ENCODE measurements at regions not wholly inside any gene's neighbourhood (a gene's known extent, or its start where the extent isn't known, plus 50 kb on each side); places are given as distances from the start of the nearest gene placed in this dataset.
"Not testable (repeated sequence)": the region's sequence is repeated elsewhere in the genome, so short reads cannot be mapped to it uniquely, and the experiment has no call there.

DNA sequence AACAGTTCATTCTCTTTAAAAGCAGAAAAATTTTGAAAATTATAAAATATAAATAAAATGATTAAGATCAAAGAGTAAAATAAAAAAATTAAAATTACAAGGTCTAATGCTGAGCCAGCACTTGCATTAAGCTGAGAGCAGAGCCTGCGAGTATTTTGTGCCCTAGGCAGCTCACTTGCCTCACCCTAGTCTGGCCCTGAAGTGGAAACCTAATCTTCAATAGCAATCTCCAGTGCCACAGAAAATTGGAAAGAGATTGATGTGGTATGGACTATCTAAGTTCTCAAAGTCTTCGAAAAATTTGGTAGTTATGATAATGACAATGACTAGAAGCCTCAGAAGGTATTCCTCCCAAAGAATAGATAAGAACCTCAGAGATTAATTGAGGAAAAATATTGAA is 459.4 kb upstream of the CBLB start:
- DNase-seq, result no peak

DNA sequence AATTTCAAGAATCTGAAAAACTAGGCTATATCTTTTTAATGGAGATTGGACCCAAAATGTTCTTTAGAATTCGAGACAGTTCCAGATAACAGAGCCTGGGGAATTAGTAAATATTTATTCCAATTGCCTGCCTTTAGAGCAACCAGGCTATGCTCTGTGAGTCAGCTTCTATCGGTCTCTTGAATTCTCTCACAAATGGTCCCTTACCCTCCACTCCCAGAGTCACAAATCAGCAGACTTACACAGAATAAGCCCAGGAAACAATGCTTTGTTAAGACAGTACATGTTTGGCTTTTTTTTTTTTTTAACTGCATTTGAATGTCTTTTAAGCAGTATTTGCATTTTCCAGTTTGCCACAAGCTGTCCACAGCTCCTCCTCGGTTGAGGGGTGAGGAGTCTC is 460.7 kb upstream of the CBLB start:
- no peak for DNase-seq

DNA sequence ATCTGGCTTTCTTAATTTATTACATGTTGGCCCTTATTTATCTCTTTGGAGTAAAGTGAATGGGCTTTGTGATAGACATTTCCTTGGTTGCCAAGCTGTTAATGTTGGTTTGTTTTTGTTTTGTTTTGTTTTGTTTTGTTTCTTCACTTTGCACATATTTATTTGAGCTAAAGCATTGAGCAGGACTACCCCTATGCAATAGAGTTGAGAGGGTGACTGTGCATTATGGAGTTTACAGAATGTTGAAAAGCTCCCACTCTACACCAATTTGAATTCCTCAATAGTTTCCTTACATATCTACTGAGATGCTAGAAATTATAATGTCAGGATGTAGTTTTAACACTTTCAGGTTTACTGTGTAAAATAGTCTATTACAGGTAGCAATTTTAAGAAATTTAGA is 462.8 kb upstream of the CBLB start:
- DNase-seq, result no peak

GRCh38 chr3:106332129-106332528 is 463.3 kb upstream of the CBLB start:
- DNase-seq, result no peak

DNA sequence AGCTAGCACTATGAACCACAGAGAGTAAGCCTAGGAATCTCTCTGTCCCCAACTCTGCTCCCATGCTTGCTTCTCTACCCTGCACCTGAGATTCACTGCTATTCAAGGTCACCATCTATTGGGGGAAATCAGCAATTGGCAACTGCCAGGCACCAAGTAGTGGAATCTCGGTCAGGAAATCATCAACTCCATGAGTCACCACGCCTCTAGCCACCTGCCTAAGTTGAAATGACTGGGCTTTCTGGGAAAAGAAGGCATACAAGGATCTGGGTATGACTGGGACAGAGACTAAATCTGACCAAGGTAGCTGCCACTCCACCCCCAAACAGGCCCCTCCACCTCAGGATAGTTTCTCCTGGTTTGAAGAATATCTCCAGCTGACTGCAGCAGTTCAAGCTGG is 464.1 kb upstream of the CBLB start:
- DNase-seq, result peak; percentile 77

GRCh38 chr3:106333911-106334618 is 465.3 kb upstream of the CBLB start:
- DNase-seq, result no peak

DNA sequence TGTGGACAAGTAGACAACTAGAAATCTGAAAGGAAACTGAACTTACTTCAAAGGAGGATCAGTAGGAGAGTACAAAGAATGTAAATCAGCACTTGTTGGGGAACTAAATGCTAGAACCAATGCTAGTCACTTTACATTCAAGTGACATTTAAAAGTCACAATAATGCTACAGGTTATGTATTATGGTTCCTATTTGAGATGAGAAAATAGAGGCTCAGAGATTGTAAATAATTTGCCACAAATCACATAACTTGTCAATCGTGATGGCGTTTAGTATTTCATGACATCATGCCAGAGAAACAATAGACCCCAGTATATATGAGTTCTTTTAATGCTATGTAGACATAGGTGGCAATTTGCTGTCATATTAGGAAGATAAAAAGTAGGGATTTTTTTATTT is 467.8 kb upstream of the CBLB start:
- no peak for DNase-seq

DNA sequence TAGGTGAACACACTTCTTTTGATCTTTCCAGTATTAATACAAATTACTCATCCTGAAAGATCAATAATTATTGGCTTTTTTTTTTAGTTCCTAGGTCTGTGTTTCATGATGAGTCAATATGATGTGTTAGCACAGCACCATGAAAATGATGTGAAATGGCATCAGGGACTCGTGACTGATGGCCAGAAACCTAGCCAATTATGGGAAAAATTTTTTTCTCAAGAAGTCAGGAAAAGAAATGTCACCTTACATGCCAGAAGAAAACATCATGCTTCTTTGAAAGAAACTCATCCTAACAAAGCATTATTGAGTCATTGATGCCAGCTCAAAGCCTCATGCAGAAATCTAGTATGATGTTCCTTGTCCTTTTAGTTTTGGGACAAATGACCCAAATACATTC is 468.3 kb upstream of the CBLB start:
- no peak for DNase-seq

DNA sequence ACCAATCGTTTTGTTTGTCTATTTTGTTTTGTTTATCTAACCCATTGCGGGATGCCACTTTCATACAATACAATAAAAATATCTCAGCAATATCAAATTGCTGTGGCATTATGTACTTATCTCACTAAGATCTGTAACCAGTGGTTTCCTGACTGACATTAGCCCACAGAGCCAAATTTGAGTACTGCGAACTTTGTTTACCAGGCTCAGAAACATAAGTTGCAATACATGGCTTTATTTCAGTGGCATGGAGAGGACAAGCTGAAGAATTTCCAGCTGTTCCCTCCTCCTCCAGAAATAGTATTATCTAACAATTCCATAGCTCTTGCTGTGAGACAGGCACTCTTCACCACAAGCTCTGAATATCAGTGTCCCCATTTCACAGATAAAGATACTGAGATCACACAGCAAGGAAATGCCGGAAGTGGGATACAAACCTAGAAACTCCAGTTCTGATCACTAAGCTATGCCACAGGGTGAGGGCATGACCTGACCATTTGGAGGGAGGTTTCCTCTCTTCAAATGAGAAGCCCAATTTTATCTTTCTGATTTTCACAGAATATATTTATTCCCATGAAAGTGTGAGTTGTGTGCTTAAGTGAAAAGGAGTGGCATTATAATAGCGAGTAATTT is 469.9 kb upstream of the CBLB start:
- DNase-seq, result no peak

DNA sequence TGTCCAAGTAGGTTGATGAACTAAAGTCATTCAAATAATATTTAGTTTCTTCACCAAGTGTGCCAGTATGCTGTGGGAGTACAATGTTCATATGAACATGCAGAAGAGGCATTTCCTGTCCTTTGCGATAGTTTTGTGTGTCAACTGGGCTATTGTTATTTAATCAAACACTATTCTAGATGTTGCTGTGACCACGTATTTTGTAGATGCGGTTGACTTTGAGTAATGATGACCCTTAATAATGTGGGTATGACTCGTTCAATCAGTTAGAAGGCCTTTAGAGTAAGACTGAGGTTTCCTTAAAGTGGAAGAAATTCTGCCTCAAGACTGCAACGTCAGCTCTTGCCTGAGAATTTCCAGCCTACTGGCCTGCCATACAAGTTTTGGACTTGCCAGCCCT is 470.7 kb upstream of the CBLB start:
- DNase-seq, result no peak

DNA sequence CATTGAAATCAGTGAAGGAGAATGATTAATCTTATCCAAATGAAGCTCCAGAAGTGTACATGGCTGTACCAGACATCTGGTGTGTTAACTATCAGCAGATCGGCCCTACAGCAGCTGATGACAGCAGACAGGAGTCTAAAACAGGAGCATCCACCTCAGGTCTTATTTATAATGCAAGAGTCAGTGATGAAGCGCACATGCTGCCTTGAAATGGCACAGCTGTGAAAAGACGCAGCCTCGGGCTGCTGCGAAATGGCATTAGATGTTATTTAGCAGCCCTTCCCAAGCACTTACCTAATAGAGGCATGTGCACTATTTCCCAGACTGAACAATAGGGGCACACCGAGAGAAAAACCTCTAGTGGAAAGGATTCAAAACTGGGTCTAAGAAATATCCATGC is 472.3 kb upstream of the CBLB start:
- DNase-seq, result no peak

DNA sequence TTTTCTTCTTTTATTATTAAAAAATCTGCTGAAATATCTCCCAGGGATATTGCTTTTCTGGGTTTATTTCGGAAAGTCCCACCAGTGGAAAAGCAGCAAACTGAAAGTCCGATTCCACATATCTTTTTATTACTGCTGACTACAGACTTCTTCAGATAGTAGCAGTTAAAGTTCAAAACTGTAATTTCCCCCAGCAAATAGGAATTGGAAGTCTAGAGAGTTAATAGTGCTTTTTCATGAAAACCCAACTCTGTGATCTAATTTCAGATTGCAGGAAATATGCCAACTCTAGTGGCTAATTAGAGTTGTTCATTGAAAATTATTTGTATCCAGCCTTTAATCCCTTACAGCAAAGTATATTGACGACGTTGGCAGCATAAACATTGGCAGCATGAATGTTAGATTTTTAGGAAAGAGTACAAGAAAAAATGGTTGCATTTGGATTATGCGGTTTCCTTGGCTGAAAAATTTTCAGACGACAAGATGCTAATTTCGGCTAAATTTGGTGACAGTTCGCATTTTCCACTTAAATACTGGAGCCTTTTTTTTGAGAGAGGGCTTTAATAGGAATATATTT is 472.9 kb upstream of the CBLB start:
- no peak for DNase-seq

- no peak for DNase-seq
These were observed 473.6 kb upstream of the CBLB start for GRCh38 chr3:106342386-106342785.

DNA sequence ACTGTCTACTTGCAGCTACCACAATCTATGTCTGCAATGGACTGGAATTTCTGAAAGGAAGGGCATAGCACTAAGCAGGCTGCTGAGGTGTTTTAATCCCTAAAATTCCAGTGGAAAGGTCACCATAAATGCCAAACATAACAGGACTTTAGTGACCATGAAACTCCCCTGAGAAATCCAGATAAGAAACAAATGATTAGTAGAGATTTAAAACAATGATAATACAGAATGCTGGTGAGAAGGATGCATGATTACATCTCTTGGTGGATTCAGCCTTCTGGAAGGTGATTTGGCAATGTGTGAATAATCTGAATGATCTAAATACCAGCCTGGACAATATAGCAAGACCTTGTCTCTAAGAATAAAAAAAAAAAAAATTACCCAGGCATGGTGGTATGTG is 475.0 kb upstream of the CBLB start:
- no peak for DNase-seq

GRCh38 chr3:106345353-106346027 is 476.7 kb upstream of the CBLB start:
- no peak for DNase-seq

- no peak for DNase-seq
These were observed 478.5 kb upstream of the CBLB start for GRCh38 chr3:106347350-106347749.

DNA sequence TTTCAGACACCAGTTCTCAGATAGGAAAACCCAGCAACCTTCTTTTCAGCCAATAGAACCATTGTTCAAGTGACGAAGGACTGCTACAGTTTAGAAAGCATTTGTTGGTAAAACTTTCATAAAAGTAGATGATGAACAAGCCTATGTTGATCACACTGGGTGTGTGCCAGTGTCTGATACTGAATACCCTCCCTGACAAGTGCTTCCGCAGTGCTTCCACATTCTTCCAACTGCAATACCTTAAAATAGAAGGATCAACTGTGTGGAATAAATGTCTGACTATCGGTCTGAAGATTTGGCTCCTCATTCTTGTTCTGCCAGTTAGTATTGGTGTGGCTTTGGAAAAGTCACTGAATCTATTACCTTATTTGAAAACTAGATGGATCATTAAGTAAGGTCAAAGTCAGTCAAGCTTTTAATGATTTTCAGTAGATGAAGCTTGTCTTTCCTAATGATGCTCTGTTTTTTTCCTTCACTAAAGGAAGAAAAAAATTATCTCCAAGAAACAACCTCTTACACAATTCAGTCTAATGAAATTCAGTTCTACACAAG is 479.4 kb upstream of the CBLB start:
- DNase-seq, result no peak

- DNase-seq, result no peak
These were observed 480.5 kb upstream of the CBLB start for GRCh38 chr3:106349191-106349881.

DNA sequence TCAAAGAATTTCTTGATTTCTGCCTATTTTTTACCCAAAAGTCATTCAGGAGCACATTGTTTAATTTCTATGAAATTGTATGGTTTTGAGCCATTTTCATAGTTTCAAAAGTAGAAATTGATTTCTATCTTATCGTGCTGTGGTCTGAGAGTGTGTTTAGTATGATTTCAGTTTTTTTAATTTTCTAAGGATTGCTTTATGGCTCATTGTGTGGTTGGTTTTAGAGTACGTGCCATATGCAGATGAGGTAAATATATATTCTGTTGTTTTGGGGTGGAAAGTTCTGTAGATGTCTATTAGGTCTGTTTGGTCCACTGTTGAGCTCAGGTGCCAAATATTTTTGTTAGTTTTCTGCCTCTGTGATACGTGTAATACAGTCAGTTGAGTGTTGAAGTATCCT is 487.1 kb upstream of the CBLB start:
- no peak for DNase-seq

DNA sequence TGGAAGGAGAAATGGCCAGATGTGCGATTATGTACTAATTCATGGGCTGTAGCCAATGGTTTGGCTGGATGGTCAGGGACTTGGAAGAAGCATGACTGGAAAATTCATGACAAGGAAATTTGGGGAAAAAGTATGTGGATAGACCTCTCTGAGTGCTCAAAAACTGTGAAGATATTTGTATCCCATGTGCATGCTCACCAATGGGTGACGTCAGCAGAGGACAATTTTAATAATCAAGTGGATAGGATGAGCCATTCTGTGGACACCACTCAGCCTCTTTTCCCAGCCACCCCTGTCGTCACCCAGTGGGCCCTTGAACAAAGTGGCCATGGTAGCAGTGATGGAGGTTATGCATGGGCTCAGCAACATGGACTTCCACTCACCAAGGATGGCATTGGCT is 490.9 kb upstream of the CBLB start:
- DNase-seq, result no peak

- DNase-seq, result not testable (repeated sequence)
These were observed 492.1 kb upstream of the CBLB start for GRCh38 chr3:106360901-106361300.

- DNase-seq, result no peak
These were observed 495.7 kb upstream of the CBLB start for GRCh38 chr3:106364477-106364876.

- DNase-seq, result no peak
These were observed 496.4 kb upstream of the CBLB start for GRCh38 chr3:106365061-106365691.
